ENCODE measurements at regions not wholly inside any gene's neighbourhood (a gene's known extent, or its start where the extent isn't known, plus 50 kb on each side); places are given as distances from the start of the nearest gene placed in this dataset.

DNA sequence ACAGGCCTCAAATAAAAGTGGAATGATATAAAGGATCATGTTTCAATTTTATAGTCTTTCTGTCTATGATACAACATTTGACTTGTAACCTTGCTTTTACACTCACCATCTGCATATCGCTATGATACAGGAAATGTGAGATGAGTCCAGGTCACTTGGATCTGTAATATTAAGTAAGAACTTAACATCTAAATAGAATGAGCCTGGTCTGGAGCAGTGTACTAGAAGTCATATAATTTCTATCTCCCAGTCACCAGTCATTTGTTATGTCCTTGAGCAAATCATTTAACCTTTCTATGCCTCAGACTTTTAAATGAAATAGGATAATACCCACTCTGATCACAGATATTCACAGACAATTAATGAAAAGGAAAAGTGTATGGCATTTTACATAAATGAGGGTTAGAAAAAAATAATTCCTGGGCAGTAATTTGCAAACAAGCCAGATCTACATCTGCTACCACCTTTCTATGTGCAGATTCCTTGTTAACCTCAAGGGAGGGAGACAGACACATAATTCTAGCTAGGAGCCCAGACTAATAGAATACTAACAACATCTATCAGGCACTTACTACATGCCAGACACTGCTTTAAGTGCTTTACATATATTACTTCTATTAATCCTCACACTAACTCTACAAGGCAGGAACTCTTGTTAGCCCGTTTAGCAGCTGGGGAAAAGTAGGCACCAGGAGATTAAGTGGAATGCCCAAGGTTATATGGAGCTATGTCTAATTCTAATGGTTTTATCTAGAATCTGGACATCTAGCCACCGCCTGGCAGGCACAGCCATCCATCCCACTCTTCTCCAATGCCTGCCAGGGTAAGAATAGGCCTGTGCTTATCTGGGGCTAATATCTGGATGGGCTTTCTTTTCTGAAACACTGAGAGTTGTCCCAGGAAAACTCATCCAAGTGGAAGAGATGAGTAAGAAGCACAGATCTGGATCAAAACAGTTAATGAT lies 313.6 kb upstream of the CDH20 start:
- ChIA-PET CTCF (ENCODE audit: low intra/inter-chr PET ratio) (no interaction called here), POLR2A (no interaction called here)
- WGBS (ENCODE audit: insufficient coverage, low coverage, missing lambda C conversion rate): 4% methylated on average over 3 of the region's 3 CpGs
- no peak for ATAC-seq
- no peak for FAIRE-seq
- no peaks in the 10 kb centered on the region for H3K79me2 ChIP-seq (ENCODE audit: control insufficient read depth, insufficient read depth, low read length)
- H3K4me3 ChIP-seq: no peak overlapping the region
- H3K9me3 ChIP-seq (replicated peaks; ENCODE audit: control insufficient read depth, insufficient read depth, low read depth, low read length): 0 out of 2 replicates have a peak, but pooled peaks cover 4% of the 10 kb centered on the region
- no peak overlapping the region for H3K27ac ChIP-seq (ENCODE audit: extremely low read depth, low read depth, low read length)
- no peaks in the 10 kb centered on the region for H3K27me3 ChIP-seq (ENCODE audit: control insufficient read depth in 2 of 2, insufficient read depth in 2 of 2, low read length in 2 of 2)
- no peak overlapping the region for H3K4me2 ChIP-seq (ENCODE audit: insufficient read depth, low read length)
- intact Hi-C loops (cut with micrococcal nuclease) (no loop called here), in situ Hi-C loops (cut with MboI) (no loop called here)
- H3K4me1 ChIP-seq (replicated peaks in 1 of 2; ENCODE audit: control insufficient read depth in 2 of 2, insufficient read depth in 2 of 2, low read length in 2 of 2): no peaks in the 10 kb centered on the region
- no peaks in the 10 kb centered on the region for H4K20me1 ChIP-seq (replicated peaks; ENCODE audit: control insufficient read depth, insufficient read depth, low read length)
- H2AFZ ChIP-seq (ENCODE audit: low read depth, low read length): no peak overlapping the region
- BruUV-seq (replicated peaks): no TSS peak
- no peaks in the 10 kb centered on the region for H3K36me3 ChIP-seq (ENCODE audit: control insufficient read depth, insufficient read depth, low read length)
- H3K9ac ChIP-seq (ENCODE audit: insufficient read depth in 1 of 2, low read depth in 2 of 2, low read length in 2 of 2): no peak overlapping the region
- no peaks in the 10 kb centered on the region for H3K9me1 ChIP-seq (ENCODE audit: control insufficient read depth, insufficient read depth, low read length)
- no peak for DNase-seq (ENCODE audit: extremely low read depth in 1 of 4, low spot score in 3 of 4)
- TF ChIP-seq KAT8 (IDR thresholded peaks at IDR 0.05; ENCODE audit: low read depth) (no peak), RAD21 (CRISPR knock-in tag; conservative IDR thresholded peaks at IDR 0.05 in 1 of 2, IDR thresholded peaks at IDR 0.05 in 1 of 2) (no peak), ETS2 (tag; IDR thresholded peaks at IDR 0.05; ENCODE audit: borderline replicate concordance, poor library complexity, severe bottlenecking) (no peak), PURB (CRISPR knock-in tag; IDR thresholded peaks at IDR 0.05; ENCODE audit: low read depth) (no peak), ZNF57 (CRISPR knock-in tag; IDR thresholded peaks at IDR 0.05) (no peak), TCF3 (CRISPR knock-in tag; IDR thresholded peaks at IDR 0.05) (no peak)
- TF ChIP-seq, protein P1, sequence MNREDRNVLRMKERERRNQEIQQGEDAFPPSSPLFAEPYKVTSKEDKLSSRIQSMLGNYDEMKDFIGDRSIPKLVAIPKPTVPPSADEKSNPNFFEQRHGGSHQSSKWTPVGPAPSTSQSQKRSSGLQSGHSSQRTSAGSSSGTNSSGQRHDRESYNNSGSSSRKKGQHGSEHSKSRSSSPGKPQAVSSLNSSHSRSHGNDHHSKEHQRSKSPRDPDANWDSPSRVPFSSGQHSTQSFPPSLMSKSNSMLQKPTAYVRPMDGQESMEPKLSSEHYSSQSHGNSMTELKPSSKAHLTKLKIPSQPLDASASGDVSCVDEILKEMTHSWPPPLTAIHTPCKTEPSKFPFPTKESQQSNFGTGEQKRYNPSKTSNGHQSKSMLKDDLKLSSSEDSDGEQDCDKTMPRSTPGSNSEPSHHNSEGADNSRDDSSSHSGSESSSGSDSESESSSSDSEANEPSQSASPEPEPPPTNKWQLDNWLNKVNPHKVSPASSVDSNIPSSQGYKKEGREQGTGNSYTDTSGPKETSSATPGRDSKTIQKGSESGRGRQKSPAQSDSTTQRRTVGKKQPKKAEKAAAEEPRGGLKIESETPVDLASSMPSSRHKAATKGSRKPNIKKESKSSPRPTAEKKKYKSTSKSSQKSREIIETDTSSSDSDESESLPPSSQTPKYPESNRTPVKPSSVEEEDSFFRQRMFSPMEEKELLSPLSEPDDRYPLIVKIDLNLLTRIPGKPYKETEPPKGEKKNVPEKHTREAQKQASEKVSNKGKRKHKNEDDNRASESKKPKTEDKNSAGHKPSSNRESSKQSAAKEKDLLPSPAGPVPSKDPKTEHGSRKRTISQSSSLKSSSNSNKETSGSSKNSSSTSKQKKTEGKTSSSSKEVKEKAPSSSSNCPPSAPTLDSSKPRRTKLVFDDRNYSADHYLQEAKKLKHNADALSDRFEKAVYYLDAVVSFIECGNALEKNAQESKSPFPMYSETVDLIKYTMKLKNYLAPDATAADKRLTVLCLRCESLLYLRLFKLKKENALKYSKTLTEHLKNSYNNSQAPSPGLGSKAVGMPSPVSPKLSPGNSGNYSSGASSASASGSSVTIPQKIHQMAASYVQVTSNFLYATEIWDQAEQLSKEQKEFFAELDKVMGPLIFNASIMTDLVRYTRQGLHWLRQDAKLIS (CRISPR knock-in tag; IDR thresholded peaks at IDR 0.05): no peak
- TF ChIP-seq, protein P2, sequence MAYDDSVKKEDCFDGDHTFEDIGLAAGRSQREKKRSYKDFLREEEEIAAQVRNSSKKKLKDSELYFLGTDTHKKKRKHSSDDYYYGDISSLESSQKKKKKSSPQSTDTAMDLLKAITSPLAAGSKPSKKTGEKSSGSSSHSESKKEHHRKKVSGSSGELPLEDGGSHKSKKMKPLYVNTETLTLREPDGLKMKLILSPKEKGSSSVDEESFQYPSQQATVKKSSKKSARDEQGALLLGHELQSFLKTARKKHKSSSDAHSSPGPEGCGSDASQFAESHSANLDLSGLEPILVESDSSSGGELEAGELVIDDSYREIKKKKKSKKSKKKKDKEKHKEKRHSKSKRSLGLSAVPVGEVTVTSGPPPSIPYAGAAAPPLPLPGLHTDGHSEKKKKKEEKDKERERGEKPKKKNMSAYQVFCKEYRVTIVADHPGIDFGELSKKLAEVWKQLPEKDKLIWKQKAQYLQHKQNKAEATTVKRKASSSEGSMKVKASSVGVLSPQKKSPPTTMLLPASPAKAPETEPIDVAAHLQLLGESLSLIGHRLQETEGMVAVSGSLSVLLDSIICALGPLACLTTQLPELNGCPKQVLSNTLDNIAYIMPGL (CRISPR knock-in tag; IDR thresholded peaks at IDR 0.05): no peak
- TF ChIP-seq, protein P3, sequence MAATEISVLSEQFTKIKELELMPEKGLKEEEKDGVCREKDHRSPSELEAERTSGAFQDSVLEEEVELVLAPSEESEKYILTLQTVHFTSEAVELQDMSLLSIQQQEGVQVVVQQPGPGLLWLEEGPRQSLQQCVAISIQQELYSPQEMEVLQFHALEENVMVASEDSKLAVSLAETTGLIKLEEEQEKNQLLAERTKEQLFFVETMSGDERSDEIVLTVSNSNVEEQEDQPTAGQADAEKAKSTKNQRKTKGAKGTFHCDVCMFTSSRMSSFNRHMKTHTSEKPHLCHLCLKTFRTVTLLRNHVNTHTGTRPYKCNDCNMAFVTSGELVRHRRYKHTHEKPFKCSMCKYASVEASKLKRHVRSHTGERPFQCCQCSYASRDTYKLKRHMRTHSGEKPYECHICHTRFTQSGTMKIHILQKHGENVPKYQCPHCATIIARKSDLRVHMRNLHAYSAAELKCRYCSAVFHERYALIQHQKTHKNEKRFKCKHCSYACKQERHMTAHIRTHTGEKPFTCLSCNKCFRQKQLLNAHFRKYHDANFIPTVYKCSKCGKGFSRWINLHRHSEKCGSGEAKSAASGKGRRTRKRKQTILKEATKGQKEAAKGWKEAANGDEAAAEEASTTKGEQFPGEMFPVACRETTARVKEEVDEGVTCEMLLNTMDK (IDR thresholded peaks at IDR 0.05; ENCODE audit: borderline replicate concordance, insufficient read depth, low read depth, low read length, poor library complexity, severe bottlenecking): no peak
